ENCODE measurements at regions not wholly inside any gene's neighbourhood (a gene's known extent, or its start where the extent isn't known, plus 50 kb on each side); places are given as distances from the start of the nearest gene placed in this dataset.
"Not testable (repeated sequence)": the region's sequence is repeated elsewhere in the genome, so short reads cannot be mapped to it uniquely, and the experiment has no call there.

DNA sequence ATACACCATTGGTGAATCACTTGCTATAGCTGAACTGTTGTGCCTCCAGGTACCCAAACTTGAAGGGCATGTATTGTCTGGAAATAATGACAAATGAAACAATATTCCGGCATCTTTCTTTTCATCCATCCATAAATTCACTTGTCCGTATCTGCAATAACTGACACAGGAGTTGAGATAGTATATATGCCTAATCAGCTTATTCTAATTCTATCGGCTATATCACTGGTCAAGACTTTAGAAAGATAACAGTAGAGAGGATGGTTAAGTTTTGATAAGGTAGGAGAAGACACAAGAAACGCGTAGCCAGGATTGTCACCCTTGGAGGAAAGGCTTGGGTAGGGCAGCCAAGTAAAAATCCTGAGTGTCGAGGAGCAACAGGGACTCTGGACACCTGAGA lies 1634.6 kb upstream of the CELF4 start:
- DNase-seq (ENCODE audit: low read depth in 4 of 4, low spot score in 3 of 4): no peak

DNA sequence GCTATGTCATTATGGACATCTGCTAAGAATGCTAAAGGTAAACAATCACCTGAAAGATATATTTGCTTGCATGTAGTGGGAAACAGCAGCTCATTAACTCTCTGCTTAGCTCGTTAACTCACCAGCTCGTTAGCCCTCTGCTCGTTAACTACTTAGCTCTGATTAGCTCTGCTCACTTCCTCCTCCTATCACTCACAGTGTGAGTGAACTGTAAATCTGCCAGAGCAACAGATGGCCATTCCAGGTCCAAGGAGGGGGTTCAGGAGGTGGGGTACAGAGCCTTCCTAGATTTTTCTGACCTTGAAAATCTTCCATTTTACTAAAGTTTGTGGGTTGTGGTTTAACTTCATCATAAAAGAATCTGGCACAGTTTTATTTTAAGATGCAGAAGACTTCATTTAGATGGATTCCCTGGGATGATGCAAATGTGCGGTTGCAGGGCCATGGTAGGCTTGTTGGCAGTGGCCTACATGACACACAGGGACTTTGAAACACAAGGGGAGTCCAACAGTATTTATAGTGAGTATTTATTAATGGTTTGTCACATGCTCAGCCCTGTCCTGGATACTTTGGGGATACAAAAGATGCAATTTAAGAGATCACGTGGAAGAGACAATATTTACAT lies 1633.7 kb upstream of the CELF4 start:
- no peak for DNase-seq (ENCODE audit: low read depth in 4 of 4, low spot score in 3 of 4)

DNA sequence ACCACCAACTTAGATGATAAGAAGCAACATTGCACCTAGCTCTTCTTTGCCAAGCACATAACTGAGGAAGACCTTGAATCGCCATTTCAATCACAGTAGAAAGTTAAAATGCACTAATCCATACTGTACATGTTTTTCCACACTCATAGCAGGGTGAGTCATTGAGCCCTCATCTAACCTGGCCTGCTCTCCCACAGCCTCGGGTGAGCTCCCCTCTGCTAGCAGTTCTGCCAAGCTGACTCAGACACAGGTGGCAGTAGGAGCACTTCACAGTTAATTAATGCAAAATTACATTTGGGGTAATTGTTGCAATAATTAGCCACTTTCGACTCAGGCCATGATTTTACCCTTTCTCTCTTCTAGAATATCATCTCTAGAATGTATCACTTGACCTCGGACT lies 1632.8 kb upstream of the CELF4 start:
- DNase-seq (ENCODE audit: low read depth in 4 of 4, low spot score in 3 of 4): no peak

DNA sequence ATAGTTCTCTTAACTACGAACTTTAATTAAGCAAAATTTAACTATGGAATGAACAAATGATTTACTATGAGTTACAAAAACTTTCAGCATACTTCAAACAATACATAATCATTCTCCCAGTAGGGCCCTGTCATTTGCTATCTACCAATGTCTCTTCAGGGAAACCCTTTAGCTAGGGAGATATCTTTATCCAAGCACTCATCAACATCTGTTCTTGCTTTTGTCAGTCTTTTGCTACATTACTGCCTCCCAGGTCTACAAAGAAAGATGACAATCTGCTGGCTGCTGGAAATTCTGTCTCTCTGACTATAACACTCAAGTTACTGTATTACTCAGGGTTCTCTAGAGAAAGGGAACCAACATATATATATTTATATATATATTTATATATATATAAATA lies 1626.3 kb upstream of the CELF4 start:
- DNase-seq (ENCODE audit: low read depth in 4 of 4, low spot score in 3 of 4): no peak

DNA sequence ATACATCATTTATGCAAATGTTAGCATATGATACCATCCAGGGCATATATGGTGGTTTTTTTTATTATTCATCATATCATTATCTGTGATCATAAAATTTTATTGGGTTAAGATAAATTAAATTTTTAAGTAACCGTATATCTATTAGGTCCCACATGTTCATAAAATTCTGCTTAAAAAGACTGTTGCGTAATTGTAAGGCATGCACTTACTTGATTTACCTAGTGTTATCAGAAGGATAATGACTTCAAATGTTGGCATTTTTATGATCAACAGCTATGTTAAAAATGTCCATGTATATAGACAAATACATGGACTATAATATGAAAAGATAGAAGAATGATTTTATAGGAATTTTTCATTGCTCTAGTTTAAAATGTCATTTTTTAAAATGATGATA lies 1625.5 kb upstream of the CELF4 start:
- no peak for DNase-seq (ENCODE audit: low read depth in 4 of 4, low spot score in 3 of 4)

DNA sequence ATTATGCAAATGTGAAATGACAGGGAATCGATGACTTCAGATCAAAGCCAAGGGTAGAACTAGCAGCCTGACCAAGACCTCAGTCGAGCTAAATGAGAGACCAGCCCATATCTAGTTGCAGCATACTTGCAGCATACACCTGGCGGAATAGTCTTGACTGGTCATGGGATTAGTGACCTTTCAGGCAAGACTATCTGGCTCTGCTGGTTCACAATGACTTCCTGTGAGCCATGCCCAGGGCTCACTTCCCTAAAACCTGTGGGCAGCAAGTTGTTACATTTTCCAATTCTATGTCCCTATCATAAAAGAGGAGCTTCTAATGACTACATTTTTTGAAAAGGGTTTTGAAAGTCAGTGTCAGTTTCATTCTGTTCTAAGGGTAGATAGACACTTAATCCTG lies 1624.9 kb upstream of the CELF4 start:
- DNase-seq (ENCODE audit: low read depth in 4 of 4, low spot score in 3 of 4): no peak

DNA sequence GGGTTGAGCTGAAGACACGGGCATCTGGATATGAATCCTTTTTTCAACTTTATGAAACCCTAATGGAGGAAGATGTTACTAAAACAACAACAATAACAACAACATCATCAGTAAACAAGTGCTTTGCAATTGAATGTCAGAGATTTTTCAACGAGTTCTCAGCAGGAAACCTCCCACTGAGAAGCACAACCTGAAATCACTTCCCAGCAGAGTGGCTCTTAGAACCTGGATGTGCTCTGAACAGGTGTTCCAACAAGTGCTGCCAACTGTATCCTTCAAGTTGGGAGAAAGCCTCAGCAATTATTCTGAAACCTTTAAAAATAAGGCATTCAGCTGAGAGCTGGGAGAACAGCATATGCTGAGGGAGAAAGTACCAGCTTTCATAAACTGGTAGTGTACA lies 1622.7 kb upstream of the CELF4 start:
- DNase-seq (ENCODE audit: low read depth in 4 of 4, low spot score in 3 of 4): no peak

DNA sequence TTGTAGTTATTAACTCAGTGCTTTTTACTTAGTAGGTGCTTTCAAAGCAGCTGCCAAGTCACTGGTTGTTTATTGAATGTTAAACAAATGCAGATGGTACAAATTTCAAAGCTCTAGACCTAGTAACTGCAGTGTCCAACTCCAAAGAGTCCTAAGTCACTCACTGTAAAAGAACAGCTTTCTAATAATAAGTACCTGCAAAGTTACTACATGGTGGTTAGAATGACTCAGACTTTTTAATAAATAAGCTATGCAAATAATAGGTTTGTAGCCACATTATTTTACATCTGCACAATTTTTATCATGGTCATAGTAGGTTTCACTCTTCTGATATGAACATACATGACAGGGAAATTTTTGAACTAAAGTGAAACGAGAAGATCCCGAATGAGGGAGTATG lies 1620.4 kb upstream of the CELF4 start:
- no peak for DNase-seq (ENCODE audit: low read depth in 4 of 4, low spot score in 3 of 4)

DNA sequence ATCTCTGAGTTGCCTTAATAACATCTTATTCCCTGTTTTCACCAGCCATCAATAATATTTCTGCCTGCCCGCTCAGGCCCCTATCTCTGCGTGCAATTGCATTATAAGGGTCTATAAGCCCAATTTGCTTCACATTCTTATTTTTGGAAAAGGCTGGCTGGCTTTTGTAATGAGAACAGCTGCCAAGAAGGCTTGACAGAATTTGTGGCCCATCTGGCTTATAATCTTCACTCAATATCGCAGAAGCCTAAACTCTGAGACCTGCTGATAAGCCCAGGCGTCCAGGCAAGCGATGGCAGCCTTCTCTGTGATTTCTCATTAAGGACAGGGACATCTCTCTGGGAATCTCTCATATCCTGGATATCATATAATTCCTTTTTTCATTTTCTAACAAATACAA lies 1618.6 kb upstream of the CELF4 start:
- DNase-seq (ENCODE audit: low read depth in 4 of 4, low spot score in 3 of 4): no peak

DNA sequence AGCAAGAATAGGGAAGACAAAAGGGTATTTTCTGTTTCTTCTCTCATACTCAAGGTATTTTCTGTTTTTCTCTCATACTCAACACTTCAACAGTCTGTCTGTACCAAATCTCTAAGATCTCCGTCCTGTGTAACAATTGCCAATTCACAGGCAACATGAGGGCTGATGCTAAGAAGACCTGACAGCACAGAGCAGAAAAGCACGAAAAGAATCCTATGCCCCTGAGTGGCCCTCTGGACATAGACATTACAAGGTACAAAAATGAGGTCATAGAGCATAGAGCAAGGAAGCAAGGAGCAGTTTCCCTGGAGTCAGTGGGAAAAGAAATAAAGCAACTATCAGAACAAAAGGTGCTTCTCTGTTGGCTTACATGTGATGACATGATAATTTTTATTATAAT lies 1612.6 kb upstream of the CELF4 start:
- DNase-seq (ENCODE audit: low read depth in 4 of 4, low spot score in 3 of 4): no peak

DNA sequence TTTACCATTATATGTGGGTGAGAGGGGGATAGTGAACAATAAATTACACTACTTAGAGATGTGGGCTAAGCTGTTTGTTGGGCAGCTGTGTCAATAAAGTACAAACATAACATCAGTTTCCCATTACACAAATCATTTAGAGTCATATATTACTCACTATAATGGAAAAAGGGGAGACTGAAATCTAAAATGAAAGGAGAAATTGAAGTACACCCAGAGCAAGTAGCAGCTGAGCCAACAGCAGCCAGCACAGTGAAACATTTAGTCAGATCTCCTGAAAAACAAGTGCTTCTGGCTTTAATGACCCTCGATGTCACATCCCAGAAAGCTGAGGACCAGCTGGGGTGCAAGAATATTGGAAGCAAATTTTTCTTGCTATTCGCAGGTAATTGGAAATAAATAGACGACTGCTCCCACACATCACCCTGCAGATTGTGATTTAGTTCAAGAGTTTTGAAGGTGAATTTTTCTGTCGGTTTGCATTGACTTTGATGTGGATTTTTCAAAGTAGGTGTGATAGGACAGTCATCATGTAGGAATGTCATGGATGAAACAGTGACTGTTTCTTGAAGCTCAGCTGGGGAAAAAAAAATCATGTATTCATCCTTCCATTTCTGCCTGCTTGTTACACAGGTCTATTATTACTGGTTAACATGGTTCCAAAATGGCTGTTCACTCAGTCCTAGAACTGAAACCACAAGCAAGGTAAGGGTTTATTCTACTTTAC lies 1607.3 kb upstream of the CELF4 start:
- no peak for DNase-seq (ENCODE audit: low read depth in 4 of 4, low spot score in 3 of 4)

DNA sequence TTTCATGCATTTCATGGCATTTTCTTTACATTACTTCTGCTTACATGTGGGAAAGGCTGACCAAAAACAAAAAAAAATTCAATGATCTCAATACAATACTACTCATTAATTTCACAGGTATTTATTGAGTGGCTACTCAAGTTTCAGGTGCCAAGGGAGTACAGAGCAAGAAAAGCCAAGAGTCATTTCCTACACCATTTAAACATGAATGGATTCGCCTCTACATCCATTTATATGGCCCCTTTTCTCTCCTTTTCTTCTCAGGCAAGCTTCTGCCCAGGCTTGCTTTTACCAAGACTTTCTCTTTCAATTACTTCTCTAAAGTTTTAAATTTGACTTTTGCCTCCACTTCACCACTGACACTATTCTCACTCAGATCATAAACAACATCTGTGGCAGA lies 1603.1 kb upstream of the CELF4 start:
- DNase-seq (ENCODE audit: low read depth in 4 of 4, low spot score in 3 of 4): no peak

DNA sequence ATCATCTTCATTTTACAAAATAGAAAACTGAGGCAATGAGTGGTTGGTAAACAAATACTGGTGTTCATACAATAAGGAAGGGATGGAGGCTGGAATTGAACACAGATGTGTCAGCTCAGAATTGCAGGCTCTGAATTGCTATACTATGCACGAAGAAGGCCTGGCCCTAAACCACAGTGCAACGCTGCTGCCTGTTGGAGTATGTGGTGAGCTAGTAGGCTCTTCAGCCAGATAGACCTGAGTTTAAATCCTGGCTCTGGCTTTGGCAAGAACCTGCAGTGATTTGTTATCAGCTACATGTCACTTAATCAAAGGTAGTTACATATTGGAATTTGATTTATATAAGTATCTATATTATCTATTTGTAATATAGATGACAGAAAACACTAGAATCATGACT lies 1602.4 kb upstream of the CELF4 start:
- DNase-seq (ENCODE audit: low read depth in 4 of 4, low spot score in 3 of 4): no peak

DNA sequence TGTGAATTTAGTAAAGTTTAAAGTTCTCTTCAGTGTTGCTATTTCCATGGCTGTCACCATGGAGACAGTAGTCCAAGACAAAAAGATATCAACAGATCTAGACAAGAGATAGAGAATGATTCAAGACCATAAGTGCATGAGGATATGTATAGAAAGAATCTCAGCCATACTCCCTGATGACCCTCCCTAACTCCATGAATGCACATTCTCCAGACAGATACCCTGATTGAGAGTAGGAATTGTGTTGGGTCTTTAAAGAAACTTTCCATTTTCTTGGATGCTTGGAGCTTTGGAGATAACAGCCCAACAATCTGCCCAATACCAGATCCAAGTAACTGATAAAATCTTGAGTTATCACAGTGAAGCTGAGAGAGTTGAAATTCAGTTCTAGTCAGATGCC lies 1601.2 kb upstream of the CELF4 start:
- DNase-seq (ENCODE audit: low read depth in 4 of 4, low spot score in 3 of 4): no peak

DNA sequence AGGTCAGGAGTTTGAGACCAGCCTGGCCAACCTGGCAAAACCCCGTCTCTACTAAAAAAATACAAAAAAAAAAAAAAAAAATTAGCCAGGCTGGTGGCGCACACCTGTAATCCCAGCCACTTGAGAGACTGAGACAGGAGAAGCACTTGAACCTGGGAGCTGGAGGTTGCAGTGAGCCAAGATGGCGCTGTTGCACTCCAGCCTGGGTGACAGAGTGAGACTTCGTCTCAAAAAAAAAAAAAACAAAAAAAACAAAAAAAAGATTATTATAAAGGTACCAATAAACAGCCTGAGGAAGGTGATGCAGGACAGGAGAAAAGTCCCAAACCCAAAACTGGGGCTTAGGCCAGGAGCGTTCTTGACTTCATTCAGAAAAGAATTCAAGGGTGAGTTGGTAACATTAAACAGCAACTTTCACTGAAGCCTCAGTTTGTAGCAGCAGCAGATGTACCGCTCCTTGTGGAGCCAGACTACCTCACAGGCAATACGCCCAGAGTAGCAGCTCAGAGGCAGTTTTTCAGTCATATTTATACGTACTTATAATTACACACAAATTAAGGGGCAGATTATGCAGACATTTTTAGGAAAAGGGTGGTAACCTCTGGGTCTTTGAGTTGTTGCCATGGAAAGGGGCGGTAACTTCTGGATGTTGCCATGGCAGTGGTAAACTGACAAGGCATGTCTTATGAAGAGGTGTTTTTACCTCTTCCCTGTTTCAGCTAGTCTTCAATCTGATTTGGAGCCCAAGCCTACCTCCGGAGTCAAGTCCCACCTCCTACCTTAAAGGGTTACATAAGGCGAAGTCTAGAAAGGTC lies 1596.6 kb upstream of the CELF4 start:
- no peak for DNase-seq (ENCODE audit: low read depth in 4 of 4, low spot score in 3 of 4)

DNA sequence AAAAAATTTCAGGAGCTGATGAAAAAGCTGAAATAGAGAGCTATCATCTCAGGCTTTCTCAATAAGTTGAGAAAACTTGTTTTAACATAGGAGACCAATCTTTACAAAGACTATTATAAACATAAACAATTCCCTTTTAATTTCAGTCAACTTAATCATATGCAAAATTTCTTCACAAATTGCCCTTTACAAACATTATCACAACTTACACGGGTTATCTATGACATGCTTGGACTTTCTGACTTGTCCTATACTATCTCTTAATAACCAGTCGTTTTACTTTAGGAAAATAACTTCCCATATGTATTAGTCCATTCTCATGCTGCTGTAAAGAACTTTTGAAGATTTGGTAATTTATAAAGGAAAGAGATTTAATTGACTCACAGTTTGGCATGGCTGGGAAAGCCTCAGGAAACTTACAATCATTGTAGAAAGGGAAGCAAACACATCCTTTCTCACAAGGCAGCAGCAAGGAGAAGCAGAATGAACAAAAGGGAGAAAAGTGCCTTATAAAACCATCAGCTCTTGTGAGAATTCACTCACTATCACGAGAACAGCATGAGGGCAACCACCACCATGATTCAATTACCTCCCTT lies 1583.7 kb upstream of the CELF4 start:
- no peak for DNase-seq (ENCODE audit: low read depth in 4 of 4, low spot score in 3 of 4)

DNA sequence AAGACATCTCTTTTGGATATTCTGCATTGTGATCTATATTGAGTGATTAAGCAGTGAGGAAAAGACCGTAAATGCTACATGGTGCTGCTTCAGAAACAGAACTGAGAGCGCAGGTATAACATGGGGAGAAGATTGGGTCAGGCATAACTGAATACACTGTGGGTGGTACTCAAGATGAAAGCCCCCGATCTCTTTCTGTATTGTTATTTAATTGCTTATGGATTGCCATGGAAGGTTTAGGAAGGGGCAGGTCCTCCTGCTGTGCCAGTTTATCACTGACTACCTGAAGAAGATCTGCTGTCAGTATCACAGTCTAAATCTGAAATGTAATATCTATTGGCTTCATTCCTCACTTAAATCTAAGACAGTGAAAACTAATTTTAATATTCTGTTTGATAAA lies 1568.7 kb upstream of the CELF4 start:
- DNase-seq (ENCODE audit: low read depth in 4 of 4, low spot score in 3 of 4): no peak

DNA sequence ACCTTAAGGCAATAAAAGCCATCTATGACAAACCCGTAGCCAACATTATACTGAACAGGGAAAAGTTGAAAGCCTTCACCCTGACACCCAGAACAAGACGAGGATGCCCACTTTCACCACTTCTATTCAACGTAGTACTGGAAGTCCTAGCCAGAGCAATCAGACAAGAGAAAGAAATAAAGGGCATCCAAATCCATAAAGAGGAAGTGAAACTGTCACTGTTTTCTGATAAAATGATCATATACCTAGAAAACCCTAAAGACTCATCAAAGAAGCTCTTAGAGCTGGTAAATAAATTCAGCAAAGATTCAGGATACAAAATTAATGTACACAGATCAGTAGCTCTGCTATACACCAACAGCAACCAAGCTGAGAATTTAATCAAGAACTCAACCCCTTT lies 1561.9 kb upstream of the CELF4 start:
- not testable (repeated sequence) for DNase-seq (ENCODE audit: low read depth in 4 of 4, low spot score in 3 of 4)

DNA sequence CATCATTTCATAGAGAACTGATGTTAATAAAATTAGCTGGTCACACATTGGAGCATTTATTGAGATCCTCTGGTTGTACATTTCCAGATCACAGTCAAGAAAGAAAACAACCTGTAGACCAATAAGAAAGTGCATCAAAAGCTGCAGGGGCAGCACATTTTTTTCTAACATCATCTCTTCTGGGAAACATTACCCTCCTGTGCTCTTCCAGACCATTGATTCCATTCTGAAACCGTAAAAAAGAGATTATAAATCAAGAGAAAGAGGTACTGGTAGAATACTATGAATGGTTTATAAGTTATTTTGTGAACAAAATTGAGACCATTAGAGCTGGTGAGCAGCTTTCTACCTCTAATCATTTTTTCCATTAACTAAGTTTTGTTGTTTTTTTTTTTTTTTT lies 1548.2 kb upstream of the CELF4 start:
- DNase-seq (ENCODE audit: low read depth in 4 of 4, low spot score in 3 of 4): no peak

DNA sequence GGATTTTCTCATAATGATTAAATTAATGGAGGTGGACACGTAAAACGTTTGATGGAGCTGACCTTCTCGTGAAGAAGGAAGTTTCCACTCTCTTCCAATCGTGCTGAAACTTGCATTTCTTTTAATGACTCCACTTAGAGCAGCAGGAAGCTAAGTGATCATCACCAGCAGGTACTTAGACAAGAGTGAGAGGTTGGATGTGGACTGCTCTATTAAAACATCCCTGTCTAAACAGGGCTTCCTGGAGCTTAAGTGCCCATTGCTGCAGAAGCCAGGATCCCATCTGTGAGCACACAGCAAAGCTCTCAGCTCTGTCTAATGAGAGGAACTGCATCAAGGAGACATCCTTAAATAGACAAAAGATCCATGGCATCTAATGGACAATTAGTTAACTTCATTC lies 1539.5 kb upstream of the CELF4 start:
- DNase-seq (ENCODE audit: low read depth in 4 of 4, low spot score in 3 of 4): no peak

DNA sequence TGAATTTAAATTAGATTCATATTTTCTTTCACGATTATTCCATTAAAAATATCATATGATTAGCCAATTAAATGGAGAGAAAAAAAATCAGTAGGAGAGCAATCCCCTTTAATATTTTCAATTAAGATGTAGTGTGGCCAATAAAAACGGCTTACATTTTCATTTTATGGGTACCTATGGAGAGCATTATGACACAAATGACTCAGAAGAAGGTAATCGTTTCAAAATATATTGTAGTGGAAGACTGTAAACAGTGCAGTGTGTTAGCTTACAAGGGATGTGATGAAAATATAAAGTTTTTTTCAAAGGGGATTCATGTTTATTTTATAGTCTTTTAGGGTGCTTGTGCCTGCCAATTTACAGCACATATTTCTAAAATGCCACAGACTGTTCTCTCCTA lies 1507.4 kb upstream of the CELF4 start:
- DNase-seq (ENCODE audit: low read depth in 4 of 4, low spot score in 3 of 4): no peak

DNA sequence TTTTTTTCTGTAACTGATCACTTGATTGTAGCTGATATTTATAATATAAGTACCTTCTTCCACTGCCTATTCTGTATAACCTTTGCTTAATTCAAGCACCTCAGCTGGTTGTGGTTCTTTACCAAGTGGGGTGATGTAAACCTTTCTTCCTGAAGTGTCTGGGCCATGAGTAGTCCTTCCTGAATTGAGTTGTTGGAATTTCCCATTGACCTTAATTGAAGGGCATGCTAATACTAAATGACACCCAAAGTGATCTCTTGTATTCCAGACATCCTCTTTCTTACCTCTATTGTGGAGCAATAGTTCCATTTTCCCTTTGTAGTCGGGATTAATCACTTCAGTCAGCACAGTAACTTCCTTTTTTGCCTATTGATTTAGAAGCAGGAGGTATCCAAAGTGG lies 1496.8 kb upstream of the CELF4 start:
- no peak for DNase-seq (ENCODE audit: low read depth in 4 of 4, low spot score in 3 of 4)
